ENCODE measurements at regions not wholly inside any gene's neighbourhood (a gene's known extent, or its start where the extent isn't known, plus 50 kb on each side); places are given as distances from the start of the nearest gene placed in this dataset.

- TF ChIP-seq CTCF (conservative IDR thresholded peaks at IDR 0.05; ENCODE audit: low read length) (no peak), EZH2phosphoT487 (IDR thresholded peaks at IDR 0.05; ENCODE audit: borderline replicate concordance) (no peak)
These were observed 215.7 kb downstream of the BAMBI start for GRCh38 chr10:28892818-28893547.

Data from Loucy (cell line).